Loucy (cell line): ENCODE measurements at regions not wholly inside any gene's neighbourhood (a gene's known extent, or its start where the extent isn't known, plus 50 kb on each side); places are given as distances from the start of the nearest gene placed in this dataset.

Source experiments
- H2AFZ ChIP-seq: fragments of 200-600 bp; sonication (generic); 2 replicates; pipeline ENCODE4 v1.6.0; 2016; ENCODE audit warnings: antibody characterized with exemption, mild to moderate bottlenecking, low read length, moderate library complexity
- H3F3A ChIP-seq: fragments of 200-600 bp; 2 replicates; pipeline ENCODE4 v1.6.0; 2016; ENCODE audit warnings: antibody characterized with exemption, low read depth, mild to moderate bottlenecking
- H3K27me3 ChIP-seq: fragments of 200-600 bp; sonication (generic); 2 replicates; pipeline ENCODE4 v1.6.1; 2014; ENCODE audit warnings: low read length, mild to moderate bottlenecking; ENCODE audit not compliant: insufficient read depth, poor library complexity, severe bottlenecking
- H3K36me3 ChIP-seq: fragments of 200-600 bp; sonication (generic); 2 replicates; pipeline ENCODE4 v1.6.1; 2016; ENCODE audit warnings: low read length; ENCODE audit not compliant: insufficient read depth
- H3K4me1 ChIP-seq: fragments of 200-600 bp; sonication (generic); 2 replicates; pipeline ENCODE4 v1.5.1; 2014; ENCODE audit warnings: low read length, mild to moderate bottlenecking; ENCODE audit not compliant: insufficient read depth, poor library complexity, severe bottlenecking
- H3K4me2 ChIP-seq: fragments of 200-600 bp; sonication (generic); 2 replicates; pipeline ENCODE4 v1.6.0; 2014; ENCODE audit warnings: antibody characterized with exemption, low read length, low read depth, mild to moderate bottlenecking; ENCODE audit not compliant: poor library complexity, severe bottlenecking
- H3K4me3 ChIP-seq: fragments of 200-600 bp; sonication (generic); 2 replicates; pipeline ENCODE4 v1.5.1; 2014; ENCODE audit warnings: low read length, mild to moderate bottlenecking, mixed read lengths; ENCODE audit not compliant: poor library complexity, severe bottlenecking
- H3K79me2 ChIP-seq: fragments of 200-600 bp; sonication (generic); 2 replicates; pipeline ENCODE4 v1.6.1; 2014; ENCODE audit warnings: low read length; ENCODE audit not compliant: insufficient read depth
- H3K9ac ChIP-seq: fragments of 200-600 bp; sonication (generic); 2 replicates; pipeline ENCODE4 v1.6.0; 2014; ENCODE audit warnings: mild to moderate bottlenecking, low read depth, low read length, moderate library complexity; ENCODE audit not compliant: poor library complexity, severe bottlenecking
- H3K9me2 ChIP-seq: fragments of 200-600 bp; sonication (generic); replicated peaks from 2 replicates; pipeline ENCODE4 v1.6.1; 2016; ENCODE audit warnings: low read depth, low read length, mixed read lengths
- H3K9me3 ChIP-seq: fragments of 200-600 bp; sonication (generic); 2 replicates; pipeline ENCODE4 v1.6.1; 2014; ENCODE audit warnings: mild to moderate bottlenecking, antibody characterized with exemption, low read length, low read depth; ENCODE audit not compliant: insufficient read depth
- H4K20me1 ChIP-seq: fragments of 200-600 bp; sonication (generic); 2 replicates; pipeline ENCODE4 v1.6.0; 2014; ENCODE audit warnings: antibody characterized with exemption, low read length, mild to moderate bottlenecking; ENCODE audit not compliant: insufficient read depth, poor library complexity, severe bottlenecking
- EZH2phosphoT487 ChIP-seq: fragments of 200-600 bp; IDR thresholded peaks from 2 replicates; pipeline ENCODE4 v1.6.1; 2018; ENCODE audit warnings: antibody characterized with exemption, mild to moderate bottlenecking, moderate library complexity, borderline replicate concordance
- TF ChIP-seq, protein P1 (sequence below): fragments of 200-600 bp; sonication (generic); conservative IDR thresholded peaks from 2 replicates; pipeline ENCODE4 v1.5.1; 2014; ENCODE audit warnings: mild to moderate bottlenecking, antibody characterized with exemption, low read length

DNA sequence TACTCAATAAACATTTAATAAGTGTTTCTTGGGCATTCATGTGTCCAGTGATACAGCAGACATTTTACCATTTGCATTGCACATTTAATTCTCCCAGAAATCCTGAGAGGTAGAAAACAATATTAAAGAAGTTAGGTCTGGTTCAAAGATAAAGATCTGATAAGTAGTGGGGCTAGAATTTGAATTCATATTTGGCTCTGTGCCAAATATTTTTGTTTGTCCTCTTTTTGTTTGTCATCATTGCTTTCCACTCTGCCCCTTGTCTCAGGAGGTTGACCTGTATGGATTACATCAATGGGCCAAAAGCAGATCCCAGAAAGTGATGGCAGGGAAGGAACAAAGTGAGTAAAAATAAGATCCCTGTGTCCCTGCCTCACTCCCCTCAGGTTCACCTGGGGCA lies 441.9 kb upstream of the PKDCC start:
- Histone ChIP-seq H3K4me2 (no peak overlapping the region), H4K20me1 (no peaks in the 10 kb centered on the region), H3K9ac (no peak overlapping the region), H3K4me3 (no peak overlapping the region), H3K9me3 (no peaks in the 10 kb centered on the region), H3K79me2 (no peaks in the 10 kb centered on the region), H3K9me2 (no peaks in the 10 kb centered on the region; the same call in 1 of the 2 replicates), H2AFZ (no peak overlapping the region), H3K27me3 (no peaks in the 10 kb centered on the region), H3K36me3 (no peaks in the 10 kb centered on the region), H3K4me1 (no peaks in the 10 kb centered on the region), H3F3A (no peaks in the 10 kb centered on the region)
- no peak for TF ChIP-seq EZH2phosphoT487
- TF ChIP-seq, protein P1, sequence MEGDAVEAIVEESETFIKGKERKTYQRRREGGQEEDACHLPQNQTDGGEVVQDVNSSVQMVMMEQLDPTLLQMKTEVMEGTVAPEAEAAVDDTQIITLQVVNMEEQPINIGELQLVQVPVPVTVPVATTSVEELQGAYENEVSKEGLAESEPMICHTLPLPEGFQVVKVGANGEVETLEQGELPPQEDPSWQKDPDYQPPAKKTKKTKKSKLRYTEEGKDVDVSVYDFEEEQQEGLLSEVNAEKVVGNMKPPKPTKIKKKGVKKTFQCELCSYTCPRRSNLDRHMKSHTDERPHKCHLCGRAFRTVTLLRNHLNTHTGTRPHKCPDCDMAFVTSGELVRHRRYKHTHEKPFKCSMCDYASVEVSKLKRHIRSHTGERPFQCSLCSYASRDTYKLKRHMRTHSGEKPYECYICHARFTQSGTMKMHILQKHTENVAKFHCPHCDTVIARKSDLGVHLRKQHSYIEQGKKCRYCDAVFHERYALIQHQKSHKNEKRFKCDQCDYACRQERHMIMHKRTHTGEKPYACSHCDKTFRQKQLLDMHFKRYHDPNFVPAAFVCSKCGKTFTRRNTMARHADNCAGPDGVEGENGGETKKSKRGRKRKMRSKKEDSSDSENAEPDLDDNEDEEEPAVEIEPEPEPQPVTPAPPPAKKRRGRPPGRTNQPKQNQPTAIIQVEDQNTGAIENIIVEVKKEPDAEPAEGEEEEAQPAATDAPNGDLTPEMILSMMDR: no peak

DNA sequence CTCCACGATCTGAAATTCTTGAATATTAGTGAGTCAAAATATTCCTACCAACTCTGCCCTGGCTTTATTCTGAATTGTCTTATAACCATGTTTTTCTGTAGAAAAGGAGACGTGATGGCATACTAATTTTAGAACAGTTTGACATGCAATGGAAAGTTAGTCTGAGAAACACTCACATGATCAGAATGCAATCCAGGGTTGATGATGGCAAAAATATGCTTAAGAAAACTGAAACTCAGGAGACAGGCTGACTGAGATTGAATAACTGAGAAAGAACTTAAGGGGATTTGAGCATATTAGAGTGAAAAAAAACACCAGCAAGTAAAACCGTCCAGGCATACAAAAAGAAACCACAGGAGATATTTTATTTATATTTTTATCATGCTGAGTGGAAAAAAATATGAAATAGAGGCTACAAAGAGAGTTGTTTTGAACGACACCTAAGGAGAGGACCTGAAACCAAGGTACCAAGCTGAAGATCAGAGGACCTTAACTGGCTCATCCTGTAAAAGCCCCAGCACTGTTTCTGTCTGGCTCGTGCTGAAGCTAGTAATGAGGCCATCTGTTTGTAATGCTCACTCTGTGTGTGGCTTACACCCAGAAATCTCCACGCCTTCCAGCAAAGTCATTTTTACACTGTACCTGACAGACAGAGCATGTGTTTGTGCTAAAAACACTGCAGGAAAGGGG lies 437.2 kb upstream of the PKDCC start:
- H2AFZ ChIP-seq: no peak overlapping the region

DNA sequence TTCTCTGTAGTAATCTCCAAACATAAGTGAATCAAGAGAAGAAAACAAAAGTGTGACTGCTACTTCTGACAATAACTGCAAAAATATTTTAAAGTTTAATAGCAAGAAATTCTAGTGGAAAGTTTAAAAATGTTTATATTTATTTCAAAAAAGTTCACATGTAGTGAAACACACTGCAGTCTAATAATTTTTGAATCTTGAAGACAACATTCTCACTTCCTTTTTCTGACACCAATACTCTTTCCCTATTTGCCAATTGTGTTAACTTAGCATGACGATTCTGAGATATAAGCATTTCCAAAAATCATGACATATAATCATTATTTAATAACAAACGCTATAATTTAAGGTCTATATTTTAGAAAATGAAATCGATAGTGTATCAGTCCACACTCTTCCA lies 429.1 kb upstream of the PKDCC start:
- Histone ChIP-seq H3K79me2 (no peaks in the 10 kb centered on the region), H3K4me1 (no peaks in the 10 kb centered on the region), H3K36me3 (no peaks in the 10 kb centered on the region), H2AFZ (no peak overlapping the region), H3K27me3 (no peaks in the 10 kb centered on the region), H3K9ac (no peak overlapping the region), H3K4me2 (no peak overlapping the region), H3K4me3 (no peak overlapping the region), H3K9me3 (no peaks in the 10 kb centered on the region), H3F3A (no peaks in the 10 kb centered on the region), H3K9me2 (no peaks in the 10 kb centered on the region), H4K20me1 (no peaks in the 10 kb centered on the region)
- TF ChIP-seq, protein P1: no peak
- TF ChIP-seq EZH2phosphoT487: no peak

More for the DNA sequence above, 437.2 kb upstream of the PKDCC start:
- Histone ChIP-seq H4K20me1 (no peaks in the 10 kb centered on the region), H3K9me2 (no peaks in the 10 kb centered on the region; the same call in 1 of the 2 replicates), H3F3A (no peaks in the 10 kb centered on the region), H3K36me3 (no peaks in the 10 kb centered on the region), H3K4me2 (no peak overlapping the region), H3K9me3 (no peaks in the 10 kb centered on the region), H3K4me3 (no peak overlapping the region), H3K79me2 (no peaks in the 10 kb centered on the region), H3K9ac (no peak overlapping the region), H3K4me1 (no peaks in the 10 kb centered on the region), H3K27me3 (no peaks in the 10 kb centered on the region)
- TF ChIP-seq EZH2phosphoT487: no peak
- TF ChIP-seq, protein P1: no peak
